ENCODE measurements at regions not wholly inside any gene's neighbourhood (a gene's known extent, or its start where the extent isn't known, plus 50 kb on each side); places are given as distances from the start of the nearest gene placed in this dataset.

GRCh38 chr10:64959883-64960282 lies 1438.7 kb downstream of the REEP3 start:
- TF ChIP-seq EZH2phosphoT487 (conservative IDR thresholded peaks at IDR 0.05; ENCODE audit: low read length) (no peak), CTCF (IDR thresholded peaks at IDR 0.05; ENCODE audit: insufficient read depth, low read length, poor library complexity, severe bottlenecking) (no peak)
